HepG2 (cell line): ENCODE measurements at regions not wholly inside any gene's neighbourhood (a gene's known extent, or its start where the extent isn't known, plus 50 kb on each side); places are given as distances from the start of the nearest gene placed in this dataset.

Source experiments
- ATAC-seq: fragments of 200-7000 bp; cut with Tn5 transposase; 3 replicates; pipeline ENCODE4 v1.9.1; 2020; ENCODE audit warnings: mild to moderate bottlenecking, moderate library complexity
- BruUV-seq: library from RNA; stranded (reverse); fragments of 400-500 nt; replicated peaks from 2 replicates; lab custom pipeline; 2021; lab: Mats Ljungman, UMichigan
- CTCF ChIA-PET: fragments of 300-600 bp; formaldehyde crosslinking; extraction: SDS; loops from one replicate; lab custom pipeline; 2021; ENCODE audit warnings: low total read pairs, inconsistent platforms, low intra/inter-chr PET ratio; lab: Yijun Ruan, JAX
- POLR2A ChIA-PET: fragments of 350-600 bp; sonication (Branson Sonifier 250); formaldehyde crosslinking; loops from one replicate; lab custom pipeline; 2020; ENCODE audit warnings: antibody characterized with exemption, inconsistent platforms; lab: Yijun Ruan, JAX
- DNase-seq: peaks from one replicate; pipeline ENCODE4 v3.0.0-alpha.2; 2015; ENCODE audit warnings: low spot score
- FAIRE-seq: peaks from 3 replicates; lab custom pipeline; 2011; peaks lifted over from hg19 to GRCh38; lab: Jason Lieb, UNC
- H2AFZ ChIP-seq: one replicate; pipeline ENCODE4 v1.6.1; 2011; ENCODE audit warnings: low read length, inconsistent platforms
- H3K27ac ChIP-seq: fragments of 300-600 bp; 3 replicates; pipeline ENCODE4 v1.8.0; 2011; ENCODE audit warnings: mixed run types, mild to moderate bottlenecking, mixed read lengths, low read length, inconsistent platforms; ENCODE audit not compliant: insufficient read depth; ENCODE audit errors: extremely low read length
- H3K27me3 ChIP-seq, 2 experiments: fragments of 200-600 bp in 1 of 2; 2 replicates in 1 of 2; 3 replicates in 1 of 2; pipeline versions ENCODE4 v1.6.0 to v1.8.0; 2011; ENCODE audit warnings: low read length in 2 of 2, mild to moderate bottlenecking in 2 of 2, moderate library complexity in 2 of 2, inconsistent platforms in 1 of 2; ENCODE audit not compliant: insufficient read depth in 2 of 2, control insufficient read depth in 1 of 2
- H3K36me3 ChIP-seq, 2 experiments: fragments of 200-600 bp in 1 of 2; replicated peaks in 1 of 2; 2 replicates in 1 of 2; 3 replicates in 1 of 2; pipeline versions ENCODE4 v1.5.1 to v1.8.0; 2011; ENCODE audit warnings: low read length in 2 of 2, inconsistent platforms in 1 of 2; ENCODE audit not compliant: insufficient read depth in 2 of 2, control insufficient read depth in 1 of 2
- H3K4me1 ChIP-seq: 2 replicates; pipeline ENCODE4 v1.5.1; 2012; ENCODE audit warnings: low read length, inconsistent platforms; ENCODE audit not compliant: insufficient read depth
- H3K4me2 ChIP-seq: 2 replicates; pipeline ENCODE4 v1.6.0; 2011; ENCODE audit warnings: low read depth, low read length, inconsistent platforms
- H3K4me3 ChIP-seq, 3 experiments: fragments of 200-600 bp in 1 of 3; sonication (generic), shearing (Covaris generic) in 1 of 3; replicated peaks in 1 of 3; 2 replicates each; pipeline ENCODE4 v1.5.1; 2011 to 2016; ENCODE audit warnings: low read length in 3 of 3, inconsistent platforms in 2 of 3, low read depth in 2 of 3, mild to moderate bottlenecking in 2 of 3, control low read depth in 1 of 3, mixed read lengths in 1 of 3; ENCODE audit not compliant: insufficient read depth in 1 of 3
- H3K79me2 ChIP-seq: one replicate; pipeline ENCODE4 v1.6.1; 2011; ENCODE audit warnings: low read length, inconsistent platforms; ENCODE audit not compliant: insufficient read depth
- H3K9ac ChIP-seq: 2 replicates; pipeline ENCODE4 v1.6.0; 2011; ENCODE audit warnings: mild to moderate bottlenecking, low read depth, low read length, inconsistent platforms; ENCODE audit not compliant: insufficient read depth
- H3K9me3 ChIP-seq: 2 replicates; pipeline ENCODE4 v1.5.1; 2012; ENCODE audit warnings: mild to moderate bottlenecking, low read length
- H4K20me1 ChIP-seq: 2 replicates; pipeline ENCODE4 v1.6.0; 2011; ENCODE audit warnings: inconsistent platforms, mild to moderate bottlenecking, low read length, moderate library complexity; ENCODE audit not compliant: insufficient read depth
- CSRNP1 ChIP-seq: sonication (generic); formaldehyde crosslinking; IDR thresholded peaks from 2 replicates; pipeline ENCODE4 v1.8.1; 2023; ENCODE audit warnings: mild to moderate bottlenecking, missing genetic modification reagents
- FOXA3 ChIP-seq: IDR thresholded peaks from 2 replicates; pipeline ENCODE4 v1.6.1; 2016; ENCODE audit warnings: missing genetic modification reagents, missing compliant biosample characterization
- GPBP1L1 ChIP-seq: sonication (generic); formaldehyde crosslinking; IDR thresholded peaks from 2 replicates; pipeline ENCODE4 v1.5.0; 2020; ENCODE audit warnings: mild to moderate bottlenecking, missing genetic modification reagents
- HDAC2 ChIP-seq: sonication (generic); formaldehyde crosslinking; IDR thresholded peaks from 2 replicates; pipeline ENCODE4 v1.4.0; 2020; ENCODE audit warnings: missing genetic modification reagents
- HNRNPLL ChIP-seq: fragments of 200-400 bp; formaldehyde crosslinking; IDR thresholded peaks from 2 replicates; pipeline ENCODE4 v1.6.1; 2017; ENCODE audit warnings: mild to moderate bottlenecking, low read depth, low read length; ENCODE audit not compliant: poor library complexity, severe bottlenecking
- HOXA7 ChIP-seq: sonication (generic); formaldehyde crosslinking; IDR thresholded peaks from 2 replicates; pipeline ENCODE4 v1.8.1; 2022; ENCODE audit warnings: mild to moderate bottlenecking, missing genetic modification reagents, moderate library complexity
- IRX3 ChIP-seq: sonication (generic); formaldehyde crosslinking; IDR thresholded peaks from 2 replicates; pipeline ENCODE4 v1.8.1; 2023; ENCODE audit warnings: mild to moderate bottlenecking, low read depth, missing genetic modification reagents, borderline replicate concordance
- JARID2 ChIP-seq: sonication (generic); formaldehyde crosslinking; IDR thresholded peaks from 2 replicates; pipeline ENCODE4 v1.8.1; 2023; ENCODE audit warnings: missing genetic modification reagents, inconsistent platforms; ENCODE audit not compliant: insufficient replicate concordance
- LBX2 ChIP-seq: sonication (generic); formaldehyde crosslinking; IDR thresholded peaks from 2 replicates; pipeline ENCODE4 v1.5.0; 2020; ENCODE audit warnings: missing genetic modification reagents, mild to moderate bottlenecking, borderline replicate concordance
- POLR2A ChIP-seq, 2 experiments: IDR thresholded peaks; 2 replicates each; pipeline ENCODE4 v1.6.1; 2011; ENCODE audit warnings: low read depth in 2 of 2, low read length in 2 of 2, mild to moderate bottlenecking in 1 of 2, moderate library complexity in 1 of 2; ENCODE audit not compliant: insufficient read depth in 1 of 2
- PPARG ChIP-seq: conservative IDR thresholded peaks from 2 replicates; pipeline ENCODE4 v1.6.1; 2016; ENCODE audit warnings: missing biosample characterization, missing genetic modification reagents
- PRPF4 ChIP-seq: fragments of 200-400 bp; formaldehyde crosslinking; IDR thresholded peaks from 2 replicates; pipeline ENCODE4 v1.6.1; 2016; ENCODE audit warnings: low read length, low read depth; ENCODE audit not compliant: poor library complexity, severe bottlenecking
- REST ChIP-seq, 2 experiments: IDR thresholded peaks; 2 replicates each; pipeline ENCODE4 v1.6.1; 2011 to 2012; ENCODE audit warnings: low read length in 2 of 2, borderline replicate concordance in 1 of 2, low read depth in 1 of 2, mild to moderate bottlenecking in 1 of 2, moderate library complexity in 1 of 2
- ZNF136 ChIP-seq: sonication (generic); formaldehyde crosslinking; IDR thresholded peaks from 2 replicates; pipeline ENCODE4 v1.8.1; 2022; ENCODE audit warnings: low read depth, mild to moderate bottlenecking, moderate library complexity, missing genetic modification reagents
- ZNF18 ChIP-seq: sonication (generic); formaldehyde crosslinking; IDR thresholded peaks from 2 replicates; pipeline ENCODE4 v1.8.0; 2022; ENCODE audit warnings: mild to moderate bottlenecking, missing genetic modification reagents; ENCODE audit not compliant: insufficient replicate concordance
- ZNF235 ChIP-seq: sonication (generic); formaldehyde crosslinking; IDR thresholded peaks from 2 replicates; pipeline ENCODE4 v1.8.1; 2023; ENCODE audit warnings: mild to moderate bottlenecking, missing genetic modification reagents, borderline replicate concordance
- ZNF556 ChIP-seq: sonication (generic); formaldehyde crosslinking; IDR thresholded peaks from 2 replicates; pipeline ENCODE4 v1.4.0; 2020; ENCODE audit warnings: mild to moderate bottlenecking, missing genetic modification reagents, borderline replicate concordance
- whole genome bisulfite sequencing: methylation state at CpG from one replicate; pipeline ENCODE4 v1.1.6; 2017; ENCODE audit warnings: low lambda C conversion rate; 5-methylcytosine and 5-hydroxymethylcytosine counted together
- in situ Hi-C: cut with HindIII; loops from 2 replicates; pipeline ENCODE4 v1.10.0; 2017; ENCODE audit warnings: low pct_unique_long_range_greater_than_20kb; ENCODE audit not compliant: extremely low pct_ligation_motif_present
- intact Hi-C: fragments of 100-400 bp; cut with micrococcal nuclease; formaldehyde crosslinking; loops from one replicate; pipeline ENCODE4 v1.10.0; 2022; ENCODE audit not compliant: unreplicated experiment

- H3K27me3 ChIP-seq: no peaks in the 10 kb centered on the region
- no TSS peak for BruUV-seq
- no peaks in the 10 kb centered on the region for H3K36me3 ChIP-seq
- ChIA-PET POLR2A (no interaction called here), CTCF (no interaction called here)
- FAIRE-seq (no peak), DNase-seq (no peak), ATAC-seq (no peak)
- peaks cover 69% of the 10 kb centered on the region for H3K9me3 ChIP-seq
- H3K9ac ChIP-seq: no peak overlapping the region
- no peaks in the 10 kb centered on the region for H3K4me1 ChIP-seq
- intact Hi-C loops: no loop called here
- H3K79me2 ChIP-seq: no peaks in the 10 kb centered on the region
- H4K20me1 ChIP-seq: no peaks in the 10 kb centered on the region
- H3K4me3 ChIP-seq: no peak overlapping the region
- no peak overlapping the region for H3K27ac ChIP-seq
- in situ Hi-C loops: no loop called here
- no peak overlapping the region for H2AFZ ChIP-seq
- no peak overlapping the region for H3K4me2 ChIP-seq
- WGBS: 3% methylated on average over 5 of the region's 5 CpGs
- TF ChIP-seq REST (IDR thresholded peaks at IDR 0.05; ENCODE audit: borderline replicate concordance in 1 of 2, low read depth in 1 of 2, low read length in 2 of 2) (no peak), HDAC2 (no peak), HNRNPLL (no peak), GPBP1L1 (CRISPR knock-in tag) (no peak), PPARG (no peak), IRX3 (CRISPR knock-in tag) (no peak), JARID2 (CRISPR knock-in tag) (no peak), ZNF556 (CRISPR knock-in tag) (no peak), POLR2A (IDR thresholded peaks at IDR 0.05; ENCODE audit: insufficient read depth in 1 of 2, low read depth in 2 of 2, low read length in 2 of 2) (no peak), ZNF18 (no peak), HOXA7 (CRISPR knock-in tag) (no peak), LBX2 (CRISPR knock-in tag) (no peak), ZNF235 (no peak), FOXA3 (no peak), CSRNP1 (no peak), ZNF136 (CRISPR knock-in tag) (no peak), PRPF4 (no peak)
Observed at GRCh38 chr4:31918891-31919290, 1198.7 kb downstream of the PCDH7 start.
